Neural progenitor cell (in vitro differentiated cells): ENCODE measurements at regions not wholly inside any gene's neighbourhood (a gene's known extent, or its start where the extent isn't known, plus 50 kb on each side); places are given as distances from the start of the nearest gene placed in this dataset.

ENCODE experiments used
- EZH2 ChIP-seq: fragments of 200-600 bp; sonication (generic); IDR thresholded peaks from 2 replicates; pipeline ENCODE4 v1.6.1; 2017; ENCODE audit warnings: antibody characterized with exemption, mild to moderate bottlenecking, moderate library complexity
- EZH2phosphoT487 ChIP-seq: fragments of 200-600 bp; sonication (generic); IDR thresholded peaks from 2 replicates; pipeline ENCODE4 v1.6.1; 2017; ENCODE audit warnings: antibody characterized with exemption
- TF ChIP-seq, protein P1 (sequence below): fragments of 200-600 bp; sonication (generic); IDR thresholded peaks from 2 replicates; pipeline ENCODE4 v1.5.1; 2017; ENCODE audit warnings: antibody characterized with exemption, mild to moderate bottlenecking

DNA sequence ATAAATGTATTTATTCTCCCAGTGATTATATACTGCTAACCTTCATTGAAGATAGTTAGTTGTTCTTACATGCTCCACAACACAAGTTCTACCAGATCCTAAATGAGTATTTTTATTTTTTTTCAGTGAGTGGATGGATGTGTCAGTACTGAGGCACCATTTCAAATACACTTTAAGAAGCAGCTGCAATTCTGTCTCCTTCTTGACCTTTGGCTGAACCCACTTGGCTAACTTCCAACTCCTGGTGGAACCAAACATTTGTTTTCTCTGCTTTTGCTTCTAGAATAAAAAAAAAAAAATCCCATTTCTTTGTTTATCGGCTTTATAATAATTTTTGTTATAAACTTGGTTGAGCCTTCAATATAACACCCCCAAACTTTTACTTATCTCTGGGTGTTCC lies 458.3 kb upstream of the MAP3K7 start:
- TF ChIP-seq, protein P1, sequence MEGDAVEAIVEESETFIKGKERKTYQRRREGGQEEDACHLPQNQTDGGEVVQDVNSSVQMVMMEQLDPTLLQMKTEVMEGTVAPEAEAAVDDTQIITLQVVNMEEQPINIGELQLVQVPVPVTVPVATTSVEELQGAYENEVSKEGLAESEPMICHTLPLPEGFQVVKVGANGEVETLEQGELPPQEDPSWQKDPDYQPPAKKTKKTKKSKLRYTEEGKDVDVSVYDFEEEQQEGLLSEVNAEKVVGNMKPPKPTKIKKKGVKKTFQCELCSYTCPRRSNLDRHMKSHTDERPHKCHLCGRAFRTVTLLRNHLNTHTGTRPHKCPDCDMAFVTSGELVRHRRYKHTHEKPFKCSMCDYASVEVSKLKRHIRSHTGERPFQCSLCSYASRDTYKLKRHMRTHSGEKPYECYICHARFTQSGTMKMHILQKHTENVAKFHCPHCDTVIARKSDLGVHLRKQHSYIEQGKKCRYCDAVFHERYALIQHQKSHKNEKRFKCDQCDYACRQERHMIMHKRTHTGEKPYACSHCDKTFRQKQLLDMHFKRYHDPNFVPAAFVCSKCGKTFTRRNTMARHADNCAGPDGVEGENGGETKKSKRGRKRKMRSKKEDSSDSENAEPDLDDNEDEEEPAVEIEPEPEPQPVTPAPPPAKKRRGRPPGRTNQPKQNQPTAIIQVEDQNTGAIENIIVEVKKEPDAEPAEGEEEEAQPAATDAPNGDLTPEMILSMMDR = no peak
- TF ChIP-seq EZH2 (no peak), EZH2phosphoT487 (no peak)
